A673 (cell line): ENCODE measurements at regions not wholly inside any gene's neighbourhood (a gene's known extent, or its start where the extent isn't known, plus 50 kb on each side); places are given as distances from the start of the nearest gene placed in this dataset.

Experiments used
- BruUV-seq: library from RNA; stranded (reverse); fragments of 400-500 nt; replicated peaks from 2 replicates; lab custom pipeline; 2021; lab: Mats Ljungman, UMichigan
- CTCF ChIA-PET: fragments of 300-600 bp; sonication (Branson Sonifier 250); formaldehyde crosslinking; loops from one replicate; lab custom pipeline; 2022; ENCODE audit warnings: antibody characterized with exemption; lab: Charles Lee
- POLR2A ChIA-PET: fragments of 300-600 bp; sonication (Branson Sonifier 250); formaldehyde crosslinking; loops from one replicate; lab custom pipeline; 2022; ENCODE audit warnings: antibody characterized with exemption; ENCODE audit not compliant: low non-redundant PET; lab: Charles Lee
- DNase-seq: peaks from one replicate; pipeline ENCODE4 v3.0.0-alpha.2; 2015; ENCODE audit warnings: low spot score
- H3K27ac ChIP-seq: fragments of 200-600 bp; sonication (generic); 2 replicates; pipeline ENCODE4 v1.5.1; 2016; ENCODE audit warnings: mixed run types, low read depth, mild to moderate bottlenecking, mixed read lengths, antibody characterized with exemption, low read length; ENCODE audit not compliant: poor library complexity, severe bottlenecking
- H3K27me3 ChIP-seq: fragments of 200-600 bp; sonication (generic); replicated peaks from 2 replicates; pipeline ENCODE4 v1.6.1; 2017; ENCODE audit warnings: mixed run types, low read depth, mild to moderate bottlenecking, mixed read lengths, antibody characterized with exemption, low read length; ENCODE audit not compliant: insufficient read depth, poor library complexity
- H3K36me3 ChIP-seq: fragments of 200-600 bp; sonication (generic); 2 replicates; pipeline ENCODE4 v1.6.1; 2016; ENCODE audit warnings: mixed run types, mild to moderate bottlenecking, mixed read lengths, antibody characterized with exemption, low read length; ENCODE audit not compliant: insufficient read depth, poor library complexity, severe bottlenecking
- H3K4me1 ChIP-seq: fragments of 200-600 bp; sonication (generic); 2 replicates; pipeline ENCODE4 v1.6.1; 2017; ENCODE audit warnings: mixed run types, mild to moderate bottlenecking, mixed read lengths, antibody characterized with exemption, low read length; ENCODE audit not compliant: insufficient read depth, poor library complexity, severe bottlenecking
- H3K4me3 ChIP-seq: fragments of 200-600 bp; sonication (generic); 2 replicates; pipeline ENCODE4 v1.5.1; 2016; ENCODE audit warnings: low read depth, mixed run types, mild to moderate bottlenecking, mixed read lengths, low read length; ENCODE audit not compliant: poor library complexity, severe bottlenecking
- H3K9me3 ChIP-seq: fragments of 200-600 bp; sonication (generic); 2 replicates; pipeline ENCODE4 v1.6.1; 2016; ENCODE audit warnings: mixed run types, low read depth, mild to moderate bottlenecking, mixed read lengths, antibody characterized with exemption, low read length; ENCODE audit not compliant: poor library complexity, severe bottlenecking
- CTCF ChIP-seq: fragments of 300-800, 200-600 bp; sonication (generic); conservative IDR thresholded peaks from 2 replicates; pipeline ENCODE4 v1.5.1; 2017; ENCODE audit warnings: low read depth, mild to moderate bottlenecking, antibody characterized with exemption, low read length, moderate library complexity, mixed read lengths
- EZH2 ChIP-seq: fragments of 200-600 bp; sonication (generic); IDR thresholded peaks from 2 replicates; pipeline ENCODE4 v1.6.1; 2017; ENCODE audit warnings: borderline replicate concordance, low read depth, mild to moderate bottlenecking, mixed read lengths, antibody characterized with exemption, low read length; ENCODE audit not compliant: poor library complexity, severe bottlenecking
- intact Hi-C: fragments of 100-400 bp; cut with micrococcal nuclease; formaldehyde crosslinking; loops from one replicate; pipeline ENCODE4 v1.10.0; 2022; ENCODE audit not compliant: unreplicated experiment

DNA sequence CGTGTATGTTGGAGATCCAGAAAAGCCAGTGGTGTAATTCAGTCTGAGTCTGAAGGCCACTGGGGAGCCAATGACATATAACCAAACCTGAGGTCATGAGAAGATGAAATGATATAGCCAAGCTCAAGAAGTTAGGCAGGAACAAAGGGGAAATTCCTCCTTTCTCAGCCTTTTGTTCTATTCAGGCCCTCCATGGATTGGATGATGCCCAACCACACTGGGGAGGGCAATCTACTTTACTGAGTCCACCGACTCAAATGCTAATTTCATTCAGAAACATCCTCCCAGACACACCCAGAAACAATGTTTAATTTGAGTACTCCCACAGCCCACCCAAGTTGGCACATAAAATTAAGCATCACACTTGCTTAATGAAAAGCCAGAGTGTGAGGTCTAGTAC, 183.6 kb downstream of the GJA1 start:
- DNase-seq, result no peak
- no TSS peak for BruUV-seq
- ChIA-PET POLR2A (no interaction called here), CTCF (no interaction called here)
- TF ChIP-seq EZH2 (no peak), CTCF (no peak)
- H3K27me3 ChIP-seq, result no peaks in the 10 kb centered on the region
- H3K9me3 ChIP-seq, result no peaks in the 10 kb centered on the region
- intact Hi-C loops, result no loop called here
- no peaks in the 10 kb centered on the region for H3K4me1 ChIP-seq
- no peak overlapping the region for H3K4me3 ChIP-seq
- no peaks in the 10 kb centered on the region for H3K36me3 ChIP-seq
- no peak overlapping the region for H3K27ac ChIP-seq

- no peaks in the 10 kb centered on the region for H3K4me1 ChIP-seq
- H3K36me3 ChIP-seq, result no peaks in the 10 kb centered on the region
- no peak for DNase-seq
- TF ChIP-seq EZH2, result no peak
- TF ChIP-seq CTCF, result no peak
- H3K27me3 ChIP-seq, result no peaks in the 10 kb centered on the region
- H3K27ac ChIP-seq, result no peak overlapping the region
- intact Hi-C loops, result no loop called here
- no peak overlapping the region for H3K4me3 ChIP-seq
- H3K9me3 ChIP-seq, result no peaks in the 10 kb centered on the region
- BruUV-seq, result no TSS peak
- POLR2A ChIA-PET, result no interaction called here
- CTCF ChIA-PET, result no interaction called here
Measured at GRCh38 chr6:121619987-121620740, 184.7 kb downstream of the GJA1 start.

DNA sequence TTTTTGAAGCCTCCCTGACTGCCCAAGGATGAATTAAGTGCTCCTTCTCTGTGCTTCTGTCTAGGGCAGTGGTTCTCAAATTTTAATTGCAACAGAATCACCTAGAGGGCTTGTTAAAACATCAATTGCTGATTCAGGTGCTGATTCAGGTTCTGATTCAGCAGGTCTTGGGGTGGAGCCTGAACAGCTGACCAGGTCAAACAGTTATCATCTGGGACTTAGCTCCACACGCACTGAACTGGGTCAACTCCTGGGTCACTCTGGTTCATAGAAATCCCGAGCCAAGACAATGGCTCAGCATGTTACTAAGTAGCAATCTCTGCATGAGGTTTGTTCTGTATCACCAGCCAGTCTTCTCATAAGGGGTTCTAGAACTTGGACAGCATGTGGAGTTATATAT, 192.3 kb downstream of the GJA1 start:
- H3K4me1 ChIP-seq, result no peaks in the 10 kb centered on the region
- intact Hi-C loops, result no loop called here
- DNase-seq, result no peak
- peaks cover 12% of the 10 kb centered on the region for H3K9me3 ChIP-seq
- TF ChIP-seq EZH2, result no peak
- TF ChIP-seq CTCF, result no peak
- no peaks in the 10 kb centered on the region for H3K36me3 ChIP-seq
- BruUV-seq, result no TSS peak
- ChIA-PET CTCF (no interaction called here), POLR2A (no interaction called here)
- H3K27ac ChIP-seq, result no peak overlapping the region
- no peaks in the 10 kb centered on the region for H3K27me3 ChIP-seq
- no peak overlapping the region for H3K4me3 ChIP-seq
